Memory B cell (primary cell): ENCODE measurements at regions not wholly inside any gene's neighbourhood (a gene's known extent, or its start where the extent isn't known, plus 50 kb on each side); places are given as distances from the start of the nearest gene placed in this dataset.
"Not testable (repeated sequence)": the region's sequence is repeated elsewhere in the genome, so short reads cannot be mapped to it uniquely, and the experiment has no call there.

Experiments
- ATAC-seq: fragments of 150-1000 bp; cut with Tn5 transposase; 2 replicates; pipeline ENCODE4 v1.10.0; 2021; ENCODE audit warnings: low read depth, mild to moderate bottlenecking, moderate library complexity
- DNase-seq, 2 donors: peaks; one replicate each; pipeline ENCODE4 v3.0.0; 2022; ENCODE audit warnings: low spot score in 2 of 2
- H3K27ac Mint-ChIP-seq: one replicate; pipeline ENCODE4 v1.8.0; 2022; ENCODE audit warnings: mild to moderate bottlenecking, moderate library complexity, mixed read lengths
- H3K27me3 Mint-ChIP-seq: one replicate; pipeline ENCODE4 v1.8.0; 2022; ENCODE audit warnings: mixed read lengths
- H3K36me3 Mint-ChIP-seq: one replicate; pipeline ENCODE4 v1.8.0; 2022; ENCODE audit warnings: mild to moderate bottlenecking, mixed read lengths
- H3K4me1 Mint-ChIP-seq: one replicate; pipeline ENCODE4 v1.8.0; 2022; ENCODE audit warnings: mixed read lengths
- H3K4me3 Mint-ChIP-seq: one replicate; pipeline ENCODE4 v1.8.0; 2022; ENCODE audit warnings: mild to moderate bottlenecking, moderate library complexity, mixed read lengths
- H3K9me3 Mint-ChIP-seq: one replicate; pipeline ENCODE4 v1.8.0; 2022; ENCODE audit warnings: mixed read lengths

DNA sequence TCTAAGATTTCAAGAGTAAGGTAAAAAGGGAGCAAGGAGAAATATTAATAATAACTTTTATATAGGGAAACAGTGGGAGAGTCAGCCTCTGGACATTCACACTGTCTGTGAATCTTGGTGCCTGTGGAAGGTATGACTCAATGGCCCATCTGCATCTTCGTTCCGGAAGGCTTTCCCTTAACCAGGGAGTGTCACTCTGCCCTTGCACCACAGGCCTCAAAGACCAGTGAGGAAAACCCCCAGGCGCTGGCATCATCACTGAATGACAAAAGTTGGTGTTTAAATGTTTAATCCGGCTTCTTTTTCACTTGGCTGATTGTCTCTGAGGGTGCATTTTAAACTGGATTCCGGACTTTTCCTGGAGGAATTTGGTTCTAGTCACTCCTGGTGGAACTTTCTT is 522.4 kb upstream of the TLE4 start:
- H3K27ac Mint-ChIP-seq: no peak overlapping the region
- no peak for DNase-seq
- no peak for ATAC-seq
- peaks cover 1% of the 10 kb centered on the region for H3K9me3 Mint-ChIP-seq
- H3K27me3 Mint-ChIP-seq: peaks cover 2% of the 10 kb centered on the region
- H3K4me3 Mint-ChIP-seq: no peak overlapping the region
- no peaks in the 10 kb centered on the region for H3K36me3 Mint-ChIP-seq
- no peaks in the 10 kb centered on the region for H3K4me1 Mint-ChIP-seq

DNA sequence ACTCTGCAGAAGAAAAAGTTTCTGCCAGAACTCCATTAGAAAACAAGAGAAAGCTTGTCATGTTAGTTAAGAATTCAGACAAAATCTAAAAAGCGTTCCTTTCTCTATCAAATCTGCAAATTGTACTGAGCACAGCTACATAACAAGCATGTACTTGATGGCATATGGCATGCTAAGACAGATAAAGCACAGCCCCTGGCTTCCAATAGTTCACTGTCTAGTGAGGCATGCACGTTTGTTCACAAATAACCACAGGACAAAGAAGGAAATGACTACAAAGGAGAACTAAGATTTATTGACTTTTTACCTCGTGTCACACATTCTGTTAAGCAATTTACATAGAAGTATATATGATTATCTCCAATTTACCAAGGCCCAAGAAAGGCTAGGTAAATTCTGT is 518.2 kb upstream of the TLE4 start:
- no peak for ATAC-seq
- Mint-ChIP-seq H3K4me3 (no peak overlapping the region), H3K4me1 (no peaks in the 10 kb centered on the region), H3K9me3 (peaks cover 2% of the 10 kb centered on the region), H3K27me3 (peaks cover 2% of the 10 kb centered on the region), H3K36me3 (no peaks in the 10 kb centered on the region), H3K27ac (no peak overlapping the region)
- DNase-seq: no peak

DNA sequence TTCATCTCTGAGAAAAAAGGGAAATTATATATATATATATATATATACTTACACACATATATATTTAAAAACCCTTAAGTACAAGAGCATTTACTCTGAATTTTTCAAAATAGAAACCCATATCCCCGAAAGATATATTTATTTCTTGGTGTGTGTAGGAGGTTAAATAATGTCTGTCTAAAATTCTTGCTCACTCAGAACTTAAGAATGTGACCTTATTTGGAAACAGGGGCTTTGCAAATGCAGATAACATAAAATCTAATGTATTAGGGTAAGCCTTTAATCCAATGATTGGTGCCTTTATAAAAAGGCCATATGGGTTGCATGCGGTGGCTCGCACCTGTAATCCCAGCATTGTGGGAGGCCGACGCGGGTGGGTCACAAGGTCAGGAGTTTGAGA is 517.3 kb upstream of the TLE4 start:
- H3K4me3 Mint-ChIP-seq: no peak overlapping the region
- H3K27ac Mint-ChIP-seq: no peak overlapping the region
- H3K9me3 Mint-ChIP-seq: peaks cover 7% of the 10 kb centered on the region
- DNase-seq: no peak
- peaks cover 2% of the 10 kb centered on the region for H3K27me3 Mint-ChIP-seq
- H3K36me3 Mint-ChIP-seq: no peaks in the 10 kb centered on the region
- no peaks in the 10 kb centered on the region for H3K4me1 Mint-ChIP-seq
- ATAC-seq: no peak

DNA sequence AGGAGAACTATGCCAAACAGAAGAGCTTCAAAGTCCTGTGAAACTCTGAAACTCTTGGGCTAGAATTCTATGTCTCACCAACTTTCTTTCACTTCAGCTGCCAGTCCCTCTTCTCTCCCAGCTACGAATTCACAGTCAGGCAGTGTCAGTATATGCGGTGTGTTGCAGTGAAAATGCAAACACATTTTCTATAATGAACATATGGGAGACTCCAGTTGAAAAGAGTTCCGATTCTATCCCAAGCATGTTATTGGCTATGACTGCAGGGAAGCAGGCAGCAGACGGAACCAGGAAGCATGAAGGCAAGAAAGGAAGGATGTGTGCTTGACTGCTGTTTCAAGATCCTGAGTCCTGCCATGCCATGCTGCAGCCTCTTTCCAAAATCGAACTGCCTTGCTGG is 515.7 kb upstream of the TLE4 start:
- peaks cover 2% of the 10 kb centered on the region for H3K27me3 Mint-ChIP-seq
- DNase-seq (no peak), ATAC-seq (no peak)
- no peak overlapping the region for H3K27ac Mint-ChIP-seq
- H3K9me3 Mint-ChIP-seq: peaks cover 8% of the 10 kb centered on the region
- H3K4me3 Mint-ChIP-seq: no peak overlapping the region
- no peaks in the 10 kb centered on the region for H3K36me3 Mint-ChIP-seq
- H3K4me1 Mint-ChIP-seq: no peaks in the 10 kb centered on the region

DNA sequence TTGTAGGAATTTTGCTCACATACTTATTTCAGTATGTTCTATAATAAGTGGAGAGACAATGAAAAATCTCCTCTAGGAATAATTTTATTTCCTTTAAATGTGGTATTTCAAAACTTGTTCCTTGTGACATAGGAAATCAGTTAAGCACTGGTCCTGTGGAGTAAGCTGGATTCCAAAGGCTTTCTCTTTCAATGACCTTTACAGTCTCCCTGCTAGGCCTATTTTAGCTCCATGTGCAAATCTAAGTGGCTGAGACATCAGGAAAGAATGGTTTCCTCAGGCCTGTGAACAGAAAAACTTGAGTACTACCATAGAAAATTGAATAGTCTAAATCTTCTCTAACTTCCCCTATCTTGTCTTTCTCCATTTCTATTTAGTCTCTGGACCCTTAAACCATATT is 514.2 kb upstream of the TLE4 start:
- Mint-ChIP-seq H3K36me3 (no peaks in the 10 kb centered on the region), H3K4me3 (no peak overlapping the region), H3K27me3 (no peaks in the 10 kb centered on the region), H3K9me3 (peaks cover 8% of the 10 kb centered on the region), H3K27ac (no peak overlapping the region), H3K4me1 (no peaks in the 10 kb centered on the region)
- DNase-seq: no peak
- no peak for ATAC-seq

DNA sequence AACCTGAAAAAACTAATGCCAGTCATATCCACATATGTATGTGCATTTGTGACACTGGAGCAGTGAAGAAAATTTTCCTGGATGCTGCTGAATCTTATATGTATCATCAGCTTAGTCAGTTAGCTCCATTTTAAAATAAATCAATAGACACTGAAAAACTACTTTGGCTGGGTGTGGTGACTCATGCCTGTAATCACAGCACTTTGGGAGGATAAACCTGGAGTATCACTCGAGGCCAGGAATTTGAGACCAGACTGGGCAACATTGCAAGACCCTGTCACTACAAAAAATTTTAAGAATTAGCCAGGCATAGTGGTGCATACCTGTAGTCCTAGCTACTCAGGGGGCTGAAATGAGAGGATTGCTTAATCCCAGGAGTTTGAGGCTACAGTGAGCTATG is 511.0 kb upstream of the TLE4 start:
- DNase-seq (no peak), ATAC-seq (no peak)
- H3K4me3 Mint-ChIP-seq: no peak overlapping the region
- no peak overlapping the region for H3K27ac Mint-ChIP-seq
- H3K27me3 Mint-ChIP-seq: no peaks in the 10 kb centered on the region
- H3K4me1 Mint-ChIP-seq: no peaks in the 10 kb centered on the region
- no peaks in the 10 kb centered on the region for H3K36me3 Mint-ChIP-seq
- H3K9me3 Mint-ChIP-seq: peaks cover 8% of the 10 kb centered on the region

DNA sequence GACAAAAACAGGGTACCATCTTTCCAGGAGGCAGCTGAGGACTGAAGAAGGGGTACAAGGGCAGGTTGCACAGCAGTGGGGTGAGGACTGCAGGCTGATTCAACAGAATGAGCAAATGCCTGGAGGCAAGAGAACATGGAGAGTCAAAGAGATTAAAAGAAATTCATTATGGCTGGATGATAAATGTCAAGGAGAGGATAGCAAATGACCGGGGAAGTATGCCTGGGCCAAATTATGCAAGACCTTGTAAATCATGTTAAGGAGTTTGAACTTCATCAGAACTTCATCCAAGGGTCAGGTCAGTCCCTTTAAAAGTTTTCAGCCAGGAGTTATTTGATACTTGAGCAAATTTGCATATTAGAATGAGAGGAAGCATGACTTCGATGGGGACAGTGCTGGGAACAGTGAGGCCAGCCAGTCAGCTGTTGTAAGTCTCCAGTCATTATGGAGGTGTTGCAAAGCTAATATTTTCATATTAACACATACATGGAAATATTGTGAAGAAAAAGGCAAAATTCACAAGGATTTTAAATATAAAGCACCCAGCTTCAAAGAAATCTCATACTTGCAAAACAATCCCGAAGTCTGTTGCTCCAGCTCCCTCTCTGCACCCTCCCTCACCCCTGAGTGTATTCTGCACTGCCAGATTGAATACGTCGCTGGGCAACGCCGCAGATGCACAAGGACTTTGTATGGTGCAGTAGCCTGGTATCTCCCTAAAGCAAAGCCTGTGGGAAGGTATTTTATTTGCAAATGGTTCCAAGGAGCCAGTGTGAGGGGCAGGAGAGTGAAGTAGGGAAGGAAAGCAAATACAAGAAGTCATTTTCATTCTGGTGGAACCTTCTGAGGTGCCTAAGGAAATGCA is 509.8 kb upstream of the TLE4 start:
- no peaks in the 10 kb centered on the region for H3K4me1 Mint-ChIP-seq
- H3K36me3 Mint-ChIP-seq: no peaks in the 10 kb centered on the region
- H3K9me3 Mint-ChIP-seq: peaks cover 6% of the 10 kb centered on the region
- DNase-seq: no peak
- H3K27ac Mint-ChIP-seq: no peak overlapping the region
- no peak for ATAC-seq
- H3K4me3 Mint-ChIP-seq: no peak overlapping the region
- H3K27me3 Mint-ChIP-seq: no peaks in the 10 kb centered on the region

DNA sequence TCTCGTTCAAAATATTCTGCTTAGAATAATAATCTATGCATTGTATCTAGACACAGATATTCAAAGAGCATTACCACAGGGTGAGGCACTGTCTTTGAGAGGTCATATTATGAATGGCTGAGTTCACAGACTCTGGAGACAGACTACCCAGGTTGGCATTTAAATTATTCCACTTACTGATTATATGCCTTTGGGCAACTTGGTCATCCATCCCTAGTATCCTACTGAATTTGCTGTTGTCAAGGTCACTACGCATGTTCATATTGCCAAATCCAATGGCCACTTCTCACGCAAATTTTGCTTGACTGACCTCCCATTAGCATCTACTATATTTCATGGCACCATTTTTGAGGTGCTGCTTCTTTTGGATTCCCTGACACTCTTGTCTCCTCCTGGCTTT is 498.6 kb upstream of the TLE4 start:
- ATAC-seq (no peak), DNase-seq (no peak)
- Mint-ChIP-seq H3K4me1 (no peaks in the 10 kb centered on the region), H3K4me3 (no peak overlapping the region), H3K9me3 (peaks cover 3% of the 10 kb centered on the region), H3K36me3 (no peaks in the 10 kb centered on the region), H3K27me3 (no peaks in the 10 kb centered on the region), H3K27ac (no peak overlapping the region)

DNA sequence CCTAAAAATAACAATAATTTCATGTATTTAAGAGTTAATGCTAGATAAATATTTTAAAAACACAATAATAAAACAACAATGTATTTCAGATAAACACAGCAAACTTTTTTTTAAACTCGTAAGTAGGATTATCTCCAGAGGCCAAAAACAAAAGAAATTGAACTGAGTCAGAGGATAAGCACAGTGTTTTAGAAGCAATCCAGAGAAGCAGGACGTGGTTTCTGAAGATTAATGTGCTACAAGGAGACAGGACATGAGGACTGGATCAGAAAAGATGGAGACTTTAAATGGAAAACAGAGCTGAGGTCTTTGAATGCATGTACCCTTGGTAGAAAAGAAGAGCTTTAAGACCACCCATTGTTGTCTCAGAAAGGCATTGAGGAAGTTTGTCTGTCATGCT is 491.2 kb upstream of the TLE4 start:
- no peak for ATAC-seq
- H3K27ac Mint-ChIP-seq: no peak overlapping the region
- no peaks in the 10 kb centered on the region for H3K27me3 Mint-ChIP-seq
- H3K9me3 Mint-ChIP-seq: no peaks in the 10 kb centered on the region
- no peak for DNase-seq
- no peaks in the 10 kb centered on the region for H3K36me3 Mint-ChIP-seq
- no peak overlapping the region for H3K4me3 Mint-ChIP-seq
- no peaks in the 10 kb centered on the region for H3K4me1 Mint-ChIP-seq

DNA sequence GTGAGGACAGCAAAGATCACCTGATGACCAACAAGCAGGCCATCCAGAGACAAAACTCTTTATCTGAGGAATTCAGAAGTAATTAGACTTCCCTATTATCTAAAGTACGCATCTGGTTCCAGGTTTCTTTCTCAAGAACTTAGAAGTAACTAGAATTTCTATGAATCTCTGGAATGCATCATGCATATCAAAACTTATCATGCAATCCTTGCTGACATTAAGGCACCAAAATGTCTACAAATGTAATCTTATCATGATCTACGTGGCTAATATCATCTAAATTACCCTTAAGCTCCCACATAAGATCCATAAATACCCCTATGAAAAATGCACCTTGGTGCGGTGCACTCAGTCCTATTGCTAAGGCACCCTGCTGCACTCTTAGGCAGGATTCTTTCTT is 488.1 kb upstream of the TLE4 start:
- Mint-ChIP-seq H3K36me3 (no peaks in the 10 kb centered on the region), H3K9me3 (peaks cover 3% of the 10 kb centered on the region), H3K27me3 (no peaks in the 10 kb centered on the region), H3K27ac (no peak overlapping the region), H3K4me3 (no peak overlapping the region), H3K4me1 (no peaks in the 10 kb centered on the region)
- DNase-seq (no peak), ATAC-seq (no peak)

DNA sequence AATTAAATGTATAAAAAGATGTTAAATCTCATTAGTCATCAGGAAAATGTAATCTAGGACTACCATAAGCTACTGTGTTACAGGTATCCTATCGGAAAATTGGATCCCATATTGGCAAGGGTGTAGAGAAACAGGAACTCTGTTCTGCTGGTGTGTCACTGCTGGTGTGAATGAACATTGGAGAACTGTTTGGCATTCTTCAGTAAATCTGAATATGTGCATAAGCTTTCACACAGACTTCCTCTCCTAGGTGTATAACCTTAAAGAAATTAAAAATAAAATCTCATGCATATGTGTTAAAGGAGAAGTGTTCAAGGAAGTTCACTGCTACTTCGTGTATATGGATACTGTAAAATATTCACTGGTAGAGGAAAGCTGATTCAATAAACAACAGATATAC is 484.6 kb upstream of the TLE4 start:
- no peak overlapping the region for H3K27ac Mint-ChIP-seq
- no peaks in the 10 kb centered on the region for H3K4me1 Mint-ChIP-seq
- H3K4me3 Mint-ChIP-seq: no peak overlapping the region
- H3K36me3 Mint-ChIP-seq: peaks cover 2% of the 10 kb centered on the region
- DNase-seq: no peak
- peaks cover 8% of the 10 kb centered on the region for H3K9me3 Mint-ChIP-seq
- ATAC-seq: no peak
- H3K27me3 Mint-ChIP-seq: no peaks in the 10 kb centered on the region

DNA sequence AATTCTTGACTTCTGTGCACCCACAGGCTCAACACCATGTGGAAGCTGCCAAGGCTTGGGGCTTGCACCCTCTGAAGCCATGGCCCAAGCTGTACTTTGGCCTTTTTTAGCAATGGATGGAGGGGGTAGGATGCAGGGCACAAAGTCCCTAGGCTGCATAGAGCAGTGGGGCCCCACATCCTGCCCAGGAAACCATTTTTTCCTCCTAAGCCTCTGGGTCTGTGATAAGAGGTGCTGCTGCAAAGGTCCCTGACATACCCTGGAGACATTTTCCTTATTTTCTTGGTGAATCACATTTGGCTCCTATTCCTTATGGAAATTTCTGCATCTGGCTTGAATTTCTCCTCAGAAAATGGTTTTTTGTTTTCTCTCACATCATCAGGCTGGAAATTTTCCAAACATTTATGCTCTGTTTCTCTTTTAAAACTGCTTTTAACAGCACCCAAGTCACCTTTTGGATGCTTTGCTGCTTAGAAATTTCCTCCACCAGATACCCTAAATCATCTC is 482.7 kb upstream of the TLE4 start:
- peaks cover 2% of the 10 kb centered on the region for H3K36me3 Mint-ChIP-seq

DNA sequence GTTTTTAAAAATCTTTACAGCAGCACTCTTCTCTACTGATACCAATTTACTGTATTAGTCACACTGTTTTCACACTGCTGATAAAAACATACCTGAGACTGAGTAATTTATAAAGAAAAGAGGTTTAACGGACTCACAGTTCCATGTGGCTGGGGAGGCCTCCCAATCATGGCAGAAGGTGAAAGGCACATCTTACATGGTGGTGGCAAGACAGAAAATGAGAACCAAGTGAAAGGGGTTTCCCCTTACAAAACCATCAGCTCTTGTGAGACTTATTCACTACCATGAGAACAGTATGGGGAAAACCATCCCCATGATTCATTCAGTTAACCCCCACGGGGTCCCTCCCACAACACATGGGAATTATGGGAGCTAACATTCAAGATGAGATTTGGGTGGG is 481.9 kb upstream of the TLE4 start:
- H3K36me3 Mint-ChIP-seq, H3K4me3 Mint-ChIP-seq, DNase-seq, H3K27me3 Mint-ChIP-seq, H3K4me1 Mint-ChIP-seq, H3K9me3 Mint-ChIP-seq, H3K27ac Mint-ChIP-seq, ATAC-seq: not testable (repeated sequence)

More for the DNA sequence above, 482.7 kb upstream of the TLE4 start:
- peaks cover 9% of the 10 kb centered on the region for H3K9me3 Mint-ChIP-seq
- no peaks in the 10 kb centered on the region for H3K4me1 Mint-ChIP-seq
- DNase-seq: no peak
- no peak overlapping the region for H3K27ac Mint-ChIP-seq
- H3K4me3 Mint-ChIP-seq: no peak overlapping the region
- H3K27me3 Mint-ChIP-seq: no peaks in the 10 kb centered on the region
- ATAC-seq: no peak

DNA sequence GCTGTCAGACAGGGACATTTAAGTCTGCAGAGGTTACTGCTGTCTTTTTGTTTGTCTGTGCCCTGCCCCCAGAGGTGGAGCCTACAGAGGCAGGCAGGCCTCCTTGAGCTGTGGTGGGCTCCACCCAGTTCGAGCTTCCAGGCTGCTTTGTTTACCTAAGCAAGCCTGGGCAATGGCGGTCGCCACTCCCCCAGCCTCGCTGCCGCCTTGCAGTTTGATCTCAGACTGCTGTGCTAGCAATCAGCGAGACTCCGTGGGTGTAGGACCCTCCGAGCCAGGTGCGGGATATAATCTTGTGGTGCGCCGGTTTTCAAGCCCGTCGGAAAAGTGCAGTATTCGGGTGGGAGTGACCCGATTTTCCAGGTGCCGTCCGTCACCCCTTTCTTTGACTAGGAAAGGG is 468.5 kb upstream of the TLE4 start:
- DNase-seq, H3K4me1 Mint-ChIP-seq, ATAC-seq, H3K9me3 Mint-ChIP-seq, H3K36me3 Mint-ChIP-seq, H3K27ac Mint-ChIP-seq, H3K4me3 Mint-ChIP-seq, H3K27me3 Mint-ChIP-seq: not testable (repeated sequence)

DNA sequence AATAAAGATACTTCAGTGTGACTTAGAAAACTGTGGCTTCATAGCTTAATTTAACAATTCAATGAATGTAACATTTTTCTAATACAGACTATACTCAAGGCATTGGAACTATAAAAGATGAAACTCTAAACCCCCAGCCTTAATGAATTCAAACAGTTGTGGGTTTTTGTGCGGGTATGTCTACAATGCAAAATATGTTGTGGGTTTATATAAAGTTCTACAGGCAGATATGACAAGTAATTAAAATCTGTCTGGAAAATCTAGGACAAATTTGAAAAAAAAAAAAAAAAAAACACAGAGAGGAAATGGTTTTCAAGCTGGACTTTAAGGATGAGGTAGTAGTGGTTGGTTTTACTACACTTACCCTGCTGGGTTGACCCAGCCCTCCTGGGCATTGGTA is 467.5 kb upstream of the TLE4 start:
- H3K27ac Mint-ChIP-seq: no peak overlapping the region
- ATAC-seq (no peak), DNase-seq (no peak)
- peaks cover 4% of the 10 kb centered on the region for H3K9me3 Mint-ChIP-seq
- H3K4me1 Mint-ChIP-seq: no peaks in the 10 kb centered on the region
- H3K27me3 Mint-ChIP-seq: no peaks in the 10 kb centered on the region
- H3K4me3 Mint-ChIP-seq: no peak overlapping the region
- peaks cover 4% of the 10 kb centered on the region for H3K36me3 Mint-ChIP-seq
